Stomach (tissue), 4 donors: ENCODE measurements at regions not wholly inside any gene's neighbourhood (a gene's known extent, or its start where the extent isn't known, plus 50 kb on each side); places are given as distances from the start of the nearest gene placed in this dataset.

Experiments
- EP300 ChIP-seq: sonication (generic); formaldehyde crosslinking; IDR thresholded peaks from one replicate; pipeline ENCODE4 v1.6.1; 2017; ENCODE audit warnings: antibody characterized with exemption
- POLR2AphosphoS5 ChIP-seq, 3 donors: sonication (generic); formaldehyde crosslinking; IDR thresholded peaks; one replicate each; pipeline ENCODE4 v1.6.1; 2016; ENCODE audit warnings: antibody characterized with exemption in 3 of 3
- TF ChIP-seq, protein P1 (sequence below), 7 experiments: fragments of 450-650 bp in 4 of 7; fragments of 200-600 bp in 3 of 7; sonication (generic) in 3 of 7; IDR thresholded peaks; one replicate each; pipeline ENCODE4 v1.5.1; 2016 to 2019; ENCODE audit warnings: antibody characterized with exemption in 7 of 7, control low read depth in 2 of 7, mild to moderate bottlenecking in 1 of 7

- TF ChIP-seq EP300: no peak
- TF ChIP-seq, protein P1, sequence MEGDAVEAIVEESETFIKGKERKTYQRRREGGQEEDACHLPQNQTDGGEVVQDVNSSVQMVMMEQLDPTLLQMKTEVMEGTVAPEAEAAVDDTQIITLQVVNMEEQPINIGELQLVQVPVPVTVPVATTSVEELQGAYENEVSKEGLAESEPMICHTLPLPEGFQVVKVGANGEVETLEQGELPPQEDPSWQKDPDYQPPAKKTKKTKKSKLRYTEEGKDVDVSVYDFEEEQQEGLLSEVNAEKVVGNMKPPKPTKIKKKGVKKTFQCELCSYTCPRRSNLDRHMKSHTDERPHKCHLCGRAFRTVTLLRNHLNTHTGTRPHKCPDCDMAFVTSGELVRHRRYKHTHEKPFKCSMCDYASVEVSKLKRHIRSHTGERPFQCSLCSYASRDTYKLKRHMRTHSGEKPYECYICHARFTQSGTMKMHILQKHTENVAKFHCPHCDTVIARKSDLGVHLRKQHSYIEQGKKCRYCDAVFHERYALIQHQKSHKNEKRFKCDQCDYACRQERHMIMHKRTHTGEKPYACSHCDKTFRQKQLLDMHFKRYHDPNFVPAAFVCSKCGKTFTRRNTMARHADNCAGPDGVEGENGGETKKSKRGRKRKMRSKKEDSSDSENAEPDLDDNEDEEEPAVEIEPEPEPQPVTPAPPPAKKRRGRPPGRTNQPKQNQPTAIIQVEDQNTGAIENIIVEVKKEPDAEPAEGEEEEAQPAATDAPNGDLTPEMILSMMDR (IDR thresholded peaks at IDR 0.05): no peak
- TF ChIP-seq POLR2AphosphoS5 (IDR thresholded peaks at IDR 0.05): no peak
Measured at GRCh38 chr3:177579419-177579818, 382.1 kb upstream of the TBL1XR1 start.
